NCI-H526 (cell line): ENCODE measurements at regions not wholly inside any gene's neighbourhood (a gene's known extent, or its start where the extent isn't known, plus 50 kb on each side); places are given as distances from the start of the nearest gene placed in this dataset.

ENCODE experiments used
- DNase-seq, 2 experiments: peaks; one replicate each; lab custom pipeline; 2025; lab: John Stamatoyannopoulos, UW

DNA sequence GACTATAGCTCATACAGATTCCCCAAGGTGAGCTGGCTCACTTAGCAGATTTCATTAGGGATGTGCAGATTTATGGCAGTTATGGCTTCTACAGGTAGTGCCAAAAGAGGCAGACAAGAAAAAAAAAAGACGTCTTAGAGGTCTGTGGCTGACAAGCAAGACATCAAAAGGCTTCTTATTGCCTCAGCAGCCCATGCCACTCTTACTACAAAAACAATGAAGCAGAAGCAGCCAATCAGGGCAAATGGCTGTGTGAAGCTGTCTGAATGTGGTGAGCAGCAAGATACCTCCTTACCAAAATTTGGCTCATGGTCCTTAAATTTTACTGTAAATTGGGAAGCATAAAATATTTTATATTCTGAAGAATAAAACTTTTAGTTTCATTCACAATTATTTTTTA lies 557.5 kb upstream of the GOLIM4 start:
- DNase-seq, result no peak

DNA sequence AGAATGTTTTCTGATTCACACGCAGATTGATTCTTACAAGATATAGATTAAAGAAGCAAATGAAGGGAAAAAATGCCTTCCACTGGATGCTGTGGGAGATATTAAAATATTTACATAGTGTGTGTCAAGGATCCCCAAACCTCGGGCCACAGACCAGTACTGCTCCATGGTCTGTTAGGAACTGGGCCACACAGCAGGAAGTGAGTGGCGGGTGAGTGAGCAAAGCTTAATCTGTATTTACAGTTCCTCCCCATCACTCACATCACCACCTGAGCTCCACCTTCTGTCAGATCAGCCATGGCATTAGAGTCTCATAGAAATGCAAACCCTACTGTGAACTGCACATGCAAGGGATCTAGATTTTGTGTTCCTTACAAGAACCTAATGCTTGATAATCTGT lies 552.6 kb upstream of the GOLIM4 start:
- no peak for DNase-seq

DNA sequence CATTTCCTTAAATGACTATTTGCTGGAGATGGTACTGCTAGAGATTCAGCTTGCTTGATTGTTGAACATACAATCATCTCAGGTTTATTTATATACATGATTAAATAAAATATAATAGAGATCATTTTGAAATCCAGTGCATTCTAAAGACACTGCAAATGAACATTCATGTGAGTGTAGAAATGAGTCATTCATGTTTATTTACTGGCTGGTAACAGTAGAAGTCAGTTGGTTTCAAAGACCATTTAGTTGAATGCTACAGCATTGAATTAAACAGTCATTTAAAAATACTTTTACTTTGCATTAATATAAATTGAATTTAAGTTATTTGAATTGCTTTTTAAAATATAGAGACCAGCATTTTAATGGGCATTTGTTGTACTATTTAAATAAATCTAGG lies 551.9 kb upstream of the GOLIM4 start:
- no peak for DNase-seq

DNA sequence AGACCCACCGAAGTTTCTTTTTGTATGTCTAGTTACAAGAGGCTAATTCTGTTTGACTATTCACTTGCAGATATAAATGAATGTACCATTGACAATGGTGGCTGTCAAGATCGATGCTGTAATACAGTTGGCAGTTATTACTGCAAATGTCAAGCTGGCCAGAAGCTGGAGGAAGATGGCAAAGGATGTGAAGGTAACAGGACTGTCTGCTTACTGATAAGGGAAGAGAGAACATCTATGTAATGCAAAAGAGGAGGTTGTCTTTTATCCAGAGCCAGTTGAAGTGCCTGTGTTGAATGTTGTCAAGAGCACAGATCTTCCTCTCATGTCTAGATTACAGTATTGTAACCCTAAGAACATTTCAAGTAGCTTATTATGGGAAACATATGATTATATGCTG lies 549.5 kb upstream of the GOLIM4 start:
- no peak for DNase-seq

DNA sequence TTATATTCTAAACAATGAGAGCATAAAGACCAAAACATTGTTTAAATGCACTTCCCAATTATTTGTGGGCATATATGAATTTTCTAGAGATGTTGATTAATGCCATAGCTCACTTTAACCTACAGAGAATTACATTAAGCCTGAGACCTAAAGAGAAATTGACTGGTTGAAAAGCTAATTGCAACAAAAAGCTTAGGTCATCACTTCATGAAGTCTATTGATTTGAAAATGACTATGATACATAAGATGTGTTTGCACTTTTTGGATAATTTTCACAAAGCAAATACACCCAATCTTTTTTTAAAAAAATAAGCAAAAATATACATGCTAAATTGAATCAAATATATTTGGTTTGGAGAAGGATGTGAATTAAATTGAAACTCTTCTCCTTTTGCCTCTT lies 532.8 kb upstream of the GOLIM4 start:
- no peak for DNase-seq

DNA sequence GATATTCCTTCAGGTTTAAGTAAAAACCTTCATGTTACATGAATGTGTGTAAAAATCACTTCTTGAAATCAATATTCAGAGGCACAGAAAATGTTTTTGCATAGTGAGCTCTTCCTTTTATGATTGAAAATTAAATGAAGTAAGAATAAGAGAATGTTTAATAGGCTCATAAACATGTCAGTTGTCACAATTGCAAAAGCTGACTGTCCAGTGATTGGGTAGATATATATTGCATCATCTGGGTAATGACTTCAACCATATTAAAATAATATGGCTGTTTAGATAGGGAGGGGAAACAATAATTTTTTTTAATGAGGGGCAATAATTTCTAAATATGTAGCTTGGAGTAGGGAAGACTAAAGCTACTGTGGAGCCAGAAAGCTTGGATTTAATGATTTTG lies 529.8 kb upstream of the GOLIM4 start:
- no peak for DNase-seq

DNA sequence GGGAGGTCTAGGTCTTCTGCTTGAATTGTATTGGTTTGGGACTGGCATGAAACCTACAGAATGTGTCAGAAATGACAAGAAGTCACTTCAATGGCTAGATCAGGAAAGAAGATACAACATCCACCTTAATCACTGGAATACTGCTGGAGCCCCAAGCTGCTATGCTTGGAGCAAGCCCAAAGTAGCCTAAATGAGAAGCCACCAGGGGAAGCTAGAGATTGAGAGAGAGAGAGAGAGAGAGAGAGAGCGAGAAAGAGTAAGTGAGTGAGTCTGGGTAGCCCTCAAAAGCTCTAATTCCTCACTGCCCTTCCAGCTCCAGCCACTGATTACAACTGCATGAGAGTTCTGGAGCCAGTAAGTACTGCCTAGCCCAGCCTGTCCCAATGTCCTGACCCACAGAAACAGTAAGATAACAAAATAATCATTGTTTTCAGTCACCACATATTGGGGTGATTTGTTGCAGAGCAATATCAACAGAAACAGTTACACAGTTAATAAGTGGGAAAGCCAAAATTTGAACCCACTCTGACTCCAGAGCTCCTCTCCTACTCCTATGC lies 529.2 kb upstream of the GOLIM4 start:
- DNase-seq, result no peak

DNA sequence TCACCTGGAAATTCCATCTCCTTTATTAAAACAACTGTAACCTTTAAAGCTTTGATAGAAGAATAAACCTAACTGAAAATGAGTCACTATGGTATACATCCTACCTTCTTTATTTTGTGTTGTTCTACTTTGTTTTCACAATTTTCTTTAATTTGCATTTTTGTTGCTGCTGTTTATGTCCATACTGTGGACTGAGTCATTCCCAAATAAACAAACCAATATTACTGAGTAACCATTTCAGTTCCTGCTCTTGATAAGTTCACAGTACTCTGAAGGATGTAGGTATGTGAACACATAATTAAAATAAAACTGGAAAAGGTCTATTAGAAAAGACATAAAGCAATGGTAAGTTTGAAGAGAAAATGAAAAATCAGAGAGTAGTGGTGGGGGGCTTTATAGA lies 528.5 kb upstream of the GOLIM4 start:
- DNase-seq, result no peak

DNA sequence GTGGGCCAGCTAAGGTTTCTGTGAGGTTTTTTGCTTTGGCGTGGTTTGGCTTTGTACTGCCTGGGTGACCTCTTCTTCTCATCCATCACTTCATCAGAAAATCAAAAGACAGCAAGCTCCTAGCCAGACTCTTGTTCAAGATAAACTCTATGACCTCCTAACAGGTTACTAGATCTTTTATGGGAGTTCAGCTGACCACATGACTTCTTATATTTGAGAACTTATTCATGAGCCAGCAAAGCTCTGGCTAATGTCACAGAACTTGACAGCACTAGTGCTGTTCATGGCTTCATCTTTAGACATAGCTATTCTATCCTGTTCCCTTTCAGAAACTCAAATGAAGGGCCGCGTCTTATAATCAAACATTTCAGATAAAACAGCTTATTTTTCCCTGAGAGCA lies 527.1 kb upstream of the GOLIM4 start:
- no peak for DNase-seq

DNA sequence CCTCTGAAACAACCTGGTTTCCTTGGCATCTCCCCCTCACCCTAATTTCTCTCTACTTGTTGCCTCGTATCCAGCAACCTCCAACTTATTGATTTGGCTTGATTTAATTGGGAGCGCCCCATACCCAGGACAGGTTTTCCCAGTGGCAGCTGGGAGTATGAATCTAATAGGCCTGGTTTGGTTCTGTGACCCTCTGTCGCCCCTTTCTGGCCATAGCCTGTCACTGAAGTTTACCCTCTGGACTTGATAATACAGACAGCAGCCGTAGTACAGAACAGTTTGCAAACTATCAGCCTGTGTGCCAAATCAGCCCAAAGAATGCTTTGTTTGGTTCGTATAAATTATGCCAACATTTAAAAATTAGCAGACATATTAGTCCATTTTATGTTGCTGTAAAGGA lies 525.1 kb upstream of the GOLIM4 start:
- peak in 1 of 2 experiments; percentile 49 for DNase-seq

DNA sequence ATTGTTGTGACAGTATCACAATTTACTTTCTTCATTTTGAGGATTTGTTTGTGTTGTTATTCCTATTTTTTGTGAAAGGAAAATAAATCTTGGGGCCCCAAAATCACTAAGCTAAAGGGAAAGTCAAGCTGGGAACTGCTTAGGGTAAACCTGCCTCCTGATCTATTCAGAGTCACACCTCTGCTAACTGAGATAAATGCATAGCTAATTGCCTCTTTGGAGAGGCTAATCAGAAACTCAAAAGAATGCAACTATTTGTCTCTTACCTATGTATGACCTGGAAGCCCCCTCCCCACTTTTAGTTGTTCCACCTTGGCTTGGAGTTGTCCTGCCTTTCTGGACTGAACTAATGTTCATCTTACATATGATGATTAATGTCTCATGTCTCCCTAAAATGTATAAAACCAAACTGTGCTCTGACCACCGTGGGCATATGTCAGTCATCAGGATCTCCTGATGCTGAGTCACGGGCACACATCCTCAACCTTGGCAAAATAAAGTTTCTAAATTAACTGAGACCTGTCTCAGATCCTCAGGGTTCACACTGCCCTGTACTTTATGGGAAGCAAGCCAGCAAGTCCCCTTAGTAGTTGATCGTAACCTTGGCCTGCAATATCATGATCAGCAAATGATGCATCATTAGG lies 523.2 kb upstream of the GOLIM4 start:
- no peak for DNase-seq

DNA sequence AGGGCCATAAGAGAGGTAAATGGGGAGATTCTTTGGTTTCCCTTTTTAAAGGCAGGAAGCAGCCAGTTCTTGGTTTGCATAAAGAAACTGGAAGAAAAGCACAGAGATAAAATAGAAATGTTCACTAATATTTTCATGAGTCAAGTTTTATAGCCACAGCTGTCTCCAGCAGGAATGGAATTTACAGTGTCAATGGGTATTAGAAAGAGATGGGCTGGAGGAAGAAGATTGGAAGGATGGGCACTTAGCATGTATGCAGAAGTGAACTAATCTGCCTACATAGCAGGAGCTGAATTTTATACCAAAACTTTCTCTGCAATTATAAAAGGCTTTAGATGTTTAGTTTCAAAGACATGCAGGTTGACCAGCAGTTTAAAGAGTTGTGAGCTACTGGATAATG lies 521.9 kb upstream of the GOLIM4 start:
- no peak for DNase-seq

DNA sequence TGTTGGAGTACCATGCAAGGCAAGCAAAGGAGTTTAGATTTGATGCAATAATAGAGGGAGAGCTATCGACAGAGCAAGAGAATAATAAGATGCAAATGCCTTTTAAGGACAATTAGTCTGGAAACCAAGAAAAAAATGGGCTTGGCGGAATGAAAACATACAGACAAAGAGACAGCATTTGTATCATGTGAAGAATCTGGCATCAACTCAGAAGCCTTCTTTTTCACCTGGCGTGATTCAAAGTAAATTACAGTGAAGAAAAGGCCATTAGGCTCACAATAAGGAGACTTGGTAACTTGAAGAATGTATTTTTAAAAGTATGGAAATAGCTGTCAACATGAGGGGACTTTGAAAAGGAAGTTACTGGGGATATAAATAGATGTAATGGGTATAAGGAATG lies 521.2 kb upstream of the GOLIM4 start:
- no peak for DNase-seq

DNA sequence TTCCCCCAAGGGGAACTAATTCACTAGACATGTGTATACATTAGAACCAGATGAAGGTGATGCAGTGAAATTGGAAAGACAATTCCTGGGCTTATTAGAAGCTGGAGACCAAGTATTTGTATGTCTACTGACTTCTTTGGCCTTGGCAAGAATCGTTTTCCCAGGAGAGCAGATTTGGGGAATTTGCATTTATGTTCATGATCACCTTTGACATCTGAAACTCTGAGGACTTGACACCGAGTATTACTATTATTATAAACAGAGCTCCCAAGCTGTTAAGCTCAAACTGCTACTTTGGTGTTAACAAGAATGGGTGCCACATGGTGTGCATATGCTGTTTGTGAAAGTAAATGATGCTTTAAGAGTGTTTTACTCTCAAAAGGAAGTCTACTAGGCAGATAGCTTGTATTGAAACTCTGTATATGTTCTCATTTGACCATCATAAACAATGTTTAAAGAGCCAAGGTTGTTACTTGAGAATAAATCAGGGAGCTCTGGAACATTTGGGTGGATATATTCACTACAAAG lies 519.8 kb upstream of the GOLIM4 start:
- DNase-seq, result no peak

DNA sequence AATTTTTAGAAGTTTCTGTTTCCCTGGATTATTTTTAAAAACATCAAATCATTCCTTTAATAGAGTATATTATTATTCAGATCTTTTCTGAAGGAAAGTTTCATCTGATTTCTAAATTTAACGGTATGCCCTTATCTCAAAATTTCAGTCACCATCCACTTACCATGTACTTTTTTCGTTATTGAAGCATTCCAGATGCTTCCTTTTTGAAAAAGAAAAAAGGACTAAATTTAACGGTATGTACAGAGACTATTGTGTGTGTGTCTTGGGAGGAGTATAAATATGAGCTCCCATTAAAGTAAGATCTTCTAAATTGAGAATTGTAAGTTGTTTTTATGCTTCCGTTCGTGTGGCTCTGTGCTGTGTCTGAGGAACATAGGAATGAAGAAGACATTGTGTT lies 517.4 kb upstream of the GOLIM4 start:
- DNase-seq, result no peak

DNA sequence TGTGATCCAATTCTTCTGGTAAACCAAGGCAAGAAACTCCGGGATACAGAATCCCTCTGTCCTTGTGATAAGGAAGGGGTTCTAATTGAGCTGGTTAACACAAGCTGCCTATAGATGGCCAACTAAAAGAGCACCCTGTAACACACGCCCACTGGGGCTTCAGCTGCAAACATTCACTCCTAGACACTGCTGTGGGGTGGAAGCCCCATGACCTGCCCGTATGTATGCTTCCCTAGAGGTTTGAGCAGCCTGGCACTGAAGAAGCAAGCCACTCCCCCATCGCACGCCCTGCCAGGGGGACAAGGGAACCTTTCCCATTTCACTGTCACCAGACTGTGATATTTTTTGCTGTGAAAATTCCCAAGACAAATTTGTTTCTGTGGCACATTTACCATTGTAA lies 516.9 kb upstream of the GOLIM4 start:
- DNase-seq, result no peak

DNA sequence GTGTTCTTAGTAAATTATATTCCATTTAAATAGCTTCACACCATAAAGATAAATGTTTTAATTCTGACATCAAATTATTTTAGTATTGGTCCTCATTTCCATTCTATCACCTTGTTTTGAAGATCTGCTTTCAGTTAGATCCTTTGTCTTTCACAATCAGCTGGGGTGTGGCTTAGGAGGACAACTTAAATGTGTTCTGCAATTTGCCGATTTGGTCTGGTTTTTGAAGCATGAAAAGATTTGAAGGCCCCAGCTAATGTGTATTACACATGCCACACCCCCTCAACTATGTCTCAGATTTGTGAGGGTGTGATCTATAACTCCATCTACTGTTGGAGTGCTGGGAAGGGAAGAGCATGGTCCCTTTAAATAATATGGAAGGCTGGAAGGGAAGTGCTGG lies 516.1 kb upstream of the GOLIM4 start:
- DNase-seq, result no peak

DNA sequence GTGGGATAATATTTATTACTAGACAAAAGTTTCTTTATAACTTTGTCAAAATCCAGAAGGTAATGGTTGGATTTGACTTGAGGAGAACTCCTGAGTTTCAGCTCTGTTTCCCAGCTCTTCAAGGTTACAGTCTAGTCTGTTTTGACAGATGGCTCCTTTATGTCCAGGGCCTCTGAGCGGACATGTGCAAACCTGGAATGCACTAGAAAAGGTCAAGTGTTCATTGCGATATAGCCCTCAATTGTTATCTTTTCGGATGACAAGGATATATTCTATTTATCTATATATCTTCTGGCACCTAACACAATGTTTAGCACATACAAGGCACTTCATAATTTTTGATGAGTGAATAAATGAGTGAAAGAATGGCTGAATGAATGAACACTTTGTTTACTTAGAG lies 513.2 kb upstream of the GOLIM4 start:
- DNase-seq, result no peak

DNA sequence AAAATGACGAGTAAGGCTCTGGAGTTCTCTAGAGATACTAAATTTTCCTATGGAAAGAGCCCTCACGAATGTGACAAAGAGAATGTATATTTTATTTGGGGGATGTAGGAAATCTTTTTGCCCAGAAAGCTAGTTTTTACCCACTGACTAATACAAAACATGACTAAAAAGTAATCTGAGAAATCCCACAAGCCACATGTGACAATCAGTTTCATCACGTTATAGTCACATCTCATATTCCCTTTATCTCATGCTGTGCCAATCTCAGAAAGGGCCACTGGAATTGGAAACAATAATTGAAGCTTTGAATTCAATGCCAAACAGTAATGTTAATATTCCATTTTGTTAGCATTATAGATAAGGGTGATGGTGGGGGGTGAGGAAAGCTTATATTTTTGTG lies 509.0 kb upstream of the GOLIM4 start:
- no peak for DNase-seq

DNA sequence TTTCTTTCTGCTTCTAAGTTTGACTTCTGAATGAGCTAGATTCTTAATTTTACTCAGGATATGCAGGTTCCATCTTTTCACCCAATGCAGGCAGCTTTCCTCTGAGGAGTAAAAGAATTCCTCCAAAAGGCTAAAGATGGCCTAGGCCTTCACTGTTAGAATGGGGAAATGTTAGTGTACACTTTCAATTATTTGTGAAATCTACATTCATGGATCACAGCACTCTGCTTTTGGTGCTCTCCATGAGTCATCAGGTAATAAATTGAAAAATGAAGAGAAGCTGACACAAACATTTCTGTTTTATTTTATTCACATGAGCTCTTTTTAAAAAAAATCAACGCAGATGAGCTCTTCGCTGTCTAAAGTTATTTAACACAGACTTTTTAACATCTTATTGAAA lies 502.5 kb upstream of the GOLIM4 start:
- no peak for DNase-seq

DNA sequence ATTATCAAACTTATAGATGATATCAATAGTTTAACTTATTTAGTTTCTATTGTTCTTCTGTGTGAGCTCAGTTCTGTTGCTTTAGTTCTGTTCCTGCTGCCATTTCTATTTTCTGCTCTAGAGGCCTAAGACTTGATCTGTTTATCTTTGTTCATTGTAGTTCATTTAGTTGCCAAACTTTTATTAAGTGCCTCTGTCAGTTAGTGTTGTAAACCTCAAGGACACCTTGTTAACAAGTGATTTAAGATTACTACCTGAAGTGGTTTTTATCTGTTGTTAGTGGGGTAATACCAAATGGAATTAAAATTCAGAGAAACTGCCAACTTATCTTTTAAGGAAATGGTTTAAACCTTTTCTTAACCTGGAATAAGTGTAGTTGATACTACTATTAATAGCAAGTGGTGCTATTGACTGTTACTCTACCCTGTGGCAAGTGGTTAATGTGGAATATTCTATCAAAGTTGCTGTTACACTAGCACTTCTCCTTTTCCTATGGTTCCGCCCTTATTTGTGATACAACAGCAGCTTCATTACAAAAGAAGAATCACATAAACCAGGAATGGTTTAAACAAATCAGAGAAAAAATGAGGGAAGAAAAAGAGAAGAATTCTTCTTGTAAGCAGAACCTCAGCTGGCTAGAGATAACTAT lies 500.6 kb upstream of the GOLIM4 start:
- no peak for DNase-seq

DNA sequence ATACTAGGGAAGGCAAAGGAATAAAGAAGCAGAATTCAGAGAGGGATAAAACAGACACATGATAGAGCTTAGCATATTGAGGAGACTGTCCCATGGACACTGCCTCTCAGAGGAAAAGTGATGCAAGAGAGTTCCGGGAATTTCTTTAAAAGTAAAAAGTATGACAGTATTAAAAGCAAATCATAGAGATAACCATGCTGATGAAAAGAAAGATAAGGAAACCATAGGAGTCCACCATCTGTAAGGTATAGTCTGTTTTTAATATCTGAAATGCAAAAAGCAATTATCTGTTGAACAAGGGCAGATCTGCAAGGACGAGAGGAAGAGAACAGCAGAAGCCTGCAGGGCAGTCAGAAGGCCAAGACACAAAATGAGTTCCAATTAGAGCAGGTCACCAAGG lies 495.9 kb upstream of the GOLIM4 start:
- no peak for DNase-seq

DNA sequence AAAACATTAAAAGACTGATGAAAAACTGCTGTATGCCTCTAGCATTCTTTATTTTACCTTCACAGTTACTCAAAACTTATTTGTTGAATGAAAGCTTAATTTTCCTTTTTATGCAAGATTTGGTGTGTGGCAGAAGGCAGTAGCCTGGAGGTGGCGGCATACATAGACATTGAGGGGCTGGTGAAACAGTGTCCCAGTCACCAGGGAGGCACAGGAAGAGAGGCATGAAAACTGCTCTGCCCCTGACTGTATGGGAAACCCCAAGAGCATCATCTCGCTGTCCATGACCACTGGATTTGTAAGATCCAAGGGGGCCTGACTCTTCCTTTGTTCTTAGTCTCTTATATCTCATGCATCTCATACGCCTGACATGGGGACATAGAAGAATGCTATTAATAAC lies 493.7 kb upstream of the GOLIM4 start:
- DNase-seq, result no peak

DNA sequence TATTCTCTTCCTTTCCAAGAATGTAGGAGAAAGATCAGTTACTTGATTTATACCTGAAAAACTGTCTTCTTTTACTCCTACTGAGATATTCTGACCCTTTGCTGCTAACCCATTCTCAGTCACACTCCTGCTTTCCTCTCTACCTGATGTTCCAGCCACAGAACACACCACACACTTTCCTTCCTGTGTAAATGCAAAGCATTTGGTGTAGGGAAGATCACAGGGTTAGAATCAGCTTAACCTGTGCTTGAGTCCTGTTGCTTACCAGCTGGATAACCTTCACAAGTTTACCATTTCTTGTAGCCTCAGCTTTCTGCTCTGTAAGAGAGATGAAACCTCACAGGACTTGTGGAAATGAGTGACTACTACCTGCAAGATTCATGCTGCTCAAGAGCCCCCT lies 489.8 kb upstream of the GOLIM4 start:
- no peak for DNase-seq
